Esophagus muscularis mucosa (tissue), 4 donors: ENCODE measurements at regions not wholly inside any gene's neighbourhood (a gene's known extent, or its start where the extent isn't known, plus 50 kb on each side); places are given as distances from the start of the nearest gene placed in this dataset.

Experiments used
- DNase-seq: peaks from one replicate; pipeline ENCODE4 v3.0.0-alpha.2; 2017; ENCODE audit errors: extremely low spot score
- H3K27ac ChIP-seq, 4 donors: fragments of 200-600 bp; sonication (generic); replicated peaks in 1 of 4; 1 replicate in 3 of 4; 2 replicates in 1 of 4; pipeline ENCODE4 v1.5.1; 2016 to 2019; ENCODE audit warnings: mild to moderate bottlenecking in 1 of 4
- H3K27me3 ChIP-seq, 4 donors: fragments of 200-600 bp; sonication (generic); one replicate each; pipeline versions ENCODE4 v1.5.1 to v1.6.0; 2016 to 2019
- H3K36me3 ChIP-seq, 4 donors: fragments of 200-600 bp; sonication (generic); one replicate each; pipeline ENCODE4 v1.5.1; 2016 to 2019
- H3K4me1 ChIP-seq, 4 donors: fragments of 200-600 bp; sonication (generic); one replicate each; pipeline ENCODE4 v1.5.1; 2016 to 2019
- H3K4me3 ChIP-seq, 4 donors: fragments of 200-600 bp; sonication (generic); 1 replicate in 2 of 4; 2 replicates in 2 of 4; pipeline ENCODE4 v1.5.1; 2016 to 2019; ENCODE audit warnings: mild to moderate bottlenecking in 4 of 4, moderate library complexity in 1 of 4
- H3K9me3 ChIP-seq, 4 donors: fragments of 200-600 bp; sonication (generic); 1 replicate in 3 of 4; 2 replicates in 1 of 4; pipeline ENCODE4 v1.5.1; 2016 to 2019
- EP300 ChIP-seq: sonication (generic); formaldehyde crosslinking; IDR thresholded peaks from one replicate; pipeline ENCODE4 v1.6.1; 2017; ENCODE audit warnings: antibody characterized with exemption
- POLR2A ChIP-seq: fragments of 450-650 bp; IDR thresholded peaks from one replicate; pipeline ENCODE4 v1.6.1; 2017; ENCODE audit warnings: antibody characterized with exemption, moderate library complexity, mild to moderate bottlenecking, low read depth
- POLR2AphosphoS5 ChIP-seq, 2 donors: sonication (generic); formaldehyde crosslinking; IDR thresholded peaks; one replicate each; pipeline ENCODE4 v1.6.1; 2017; ENCODE audit warnings: antibody characterized with exemption in 2 of 2
- WGBS: methylation state at CpG from one replicate; pipeline ENCODE4 v1.1.5; 2018; 5-methylcytosine and 5-hydroxymethylcytosine counted together
- intact Hi-C: fragments of 100-400 bp; cut with DNase I; formaldehyde crosslinking; loops from one replicate; pipeline ENCODE4 v1.15.1; 2023
- TF ChIP-seq, protein P1 (sequence below), 3 experiments: fragments of 200-600 bp in 2 of 3; fragments of 450-650 bp in 1 of 3; sonication (generic) in 2 of 3; IDR thresholded peaks; one replicate each; pipeline ENCODE4 v1.5.1; 2017 to 2019; ENCODE audit warnings: antibody characterized with exemption in 3 of 3, mild to moderate bottlenecking in 2 of 3, moderate library complexity in 1 of 3

DNA sequence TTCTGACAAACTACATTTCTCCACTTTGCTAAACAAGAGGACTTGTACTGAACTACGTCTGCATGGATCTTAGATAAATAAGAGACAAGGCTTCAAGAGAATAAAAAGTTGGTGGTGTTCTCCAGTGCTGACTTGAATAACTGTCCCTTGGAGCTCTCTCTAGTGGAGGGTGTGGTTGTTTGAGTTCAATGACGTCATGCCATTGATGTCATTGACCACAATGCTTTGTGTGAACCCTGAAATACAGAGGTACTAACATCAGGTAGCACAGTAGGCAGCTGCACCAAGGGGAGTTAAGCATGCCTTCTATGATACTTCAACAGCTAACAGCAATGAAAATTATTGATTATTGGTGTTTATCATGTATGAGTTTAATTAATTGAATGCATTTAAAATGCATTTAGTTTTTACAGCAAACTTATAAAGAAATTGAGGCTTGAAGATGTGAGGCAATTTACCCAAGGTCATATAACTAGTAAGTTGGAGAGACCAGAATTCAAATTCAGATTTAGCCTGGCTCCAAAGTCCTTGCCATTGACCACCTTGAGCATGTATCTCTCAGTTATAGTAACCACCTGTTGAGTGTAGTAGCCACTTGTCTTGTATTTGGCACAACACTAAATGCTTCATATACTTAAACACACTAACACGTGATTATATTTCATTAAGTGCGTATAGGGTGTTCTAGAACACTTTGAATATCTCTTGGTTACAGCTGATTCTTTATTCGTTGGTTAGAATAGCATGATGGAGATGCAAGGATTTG, 126.0 kb upstream of the ANKRD28 start:
- Histone ChIP-seq H3K9me3 (no peaks in the 10 kb centered on the region), H3K27ac (no peak overlapping the region), H3K36me3 (no peaks in the 10 kb centered on the region), H3K4me3 (no peak overlapping the region), H3K4me1 (no peaks in the 10 kb centered on the region), H3K27me3 (no peaks in the 10 kb centered on the region)
- 91% methylated on average over 5 of the region's 5 CpGs for WGBS
- DNase-seq = peak; percentile 24
- TF ChIP-seq POLR2AphosphoS5 (IDR thresholded peaks at IDR 0.05) (no peak), POLR2A (no peak), EP300 (no peak)
- TF ChIP-seq, protein P1, sequence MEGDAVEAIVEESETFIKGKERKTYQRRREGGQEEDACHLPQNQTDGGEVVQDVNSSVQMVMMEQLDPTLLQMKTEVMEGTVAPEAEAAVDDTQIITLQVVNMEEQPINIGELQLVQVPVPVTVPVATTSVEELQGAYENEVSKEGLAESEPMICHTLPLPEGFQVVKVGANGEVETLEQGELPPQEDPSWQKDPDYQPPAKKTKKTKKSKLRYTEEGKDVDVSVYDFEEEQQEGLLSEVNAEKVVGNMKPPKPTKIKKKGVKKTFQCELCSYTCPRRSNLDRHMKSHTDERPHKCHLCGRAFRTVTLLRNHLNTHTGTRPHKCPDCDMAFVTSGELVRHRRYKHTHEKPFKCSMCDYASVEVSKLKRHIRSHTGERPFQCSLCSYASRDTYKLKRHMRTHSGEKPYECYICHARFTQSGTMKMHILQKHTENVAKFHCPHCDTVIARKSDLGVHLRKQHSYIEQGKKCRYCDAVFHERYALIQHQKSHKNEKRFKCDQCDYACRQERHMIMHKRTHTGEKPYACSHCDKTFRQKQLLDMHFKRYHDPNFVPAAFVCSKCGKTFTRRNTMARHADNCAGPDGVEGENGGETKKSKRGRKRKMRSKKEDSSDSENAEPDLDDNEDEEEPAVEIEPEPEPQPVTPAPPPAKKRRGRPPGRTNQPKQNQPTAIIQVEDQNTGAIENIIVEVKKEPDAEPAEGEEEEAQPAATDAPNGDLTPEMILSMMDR (IDR thresholded peaks at IDR 0.05) = no peak
- intact Hi-C loops = no loop called here

DNA sequence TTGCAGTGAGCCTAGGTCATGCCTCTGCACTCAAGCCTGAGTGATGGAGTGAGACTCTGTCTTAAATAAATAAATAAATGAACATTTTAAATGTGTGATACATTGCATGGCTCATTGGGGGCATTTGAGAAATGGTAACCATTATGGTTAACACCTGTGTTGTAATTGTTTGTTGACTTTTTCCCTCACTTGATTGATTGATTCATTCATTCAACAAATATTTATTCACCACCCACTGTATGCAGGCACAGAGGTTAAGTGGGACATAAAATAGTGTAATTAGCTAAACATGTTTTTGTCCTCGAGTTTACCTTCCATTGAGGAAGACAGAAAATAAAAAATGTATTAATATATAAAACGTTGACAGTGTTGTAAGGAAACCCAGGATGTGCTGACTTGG, 127.1 kb upstream of the ANKRD28 start:
- no peaks in the 10 kb centered on the region for H3K27me3 ChIP-seq
- 47% methylated on average over 2 of the region's 2 CpGs for WGBS
- TF ChIP-seq EP300 (no peak), POLR2AphosphoS5 (IDR thresholded peaks at IDR 0.05) (no peak), POLR2A (no peak)
- TF ChIP-seq, protein P1 (IDR thresholded peaks at IDR 0.05) = no peak
- no peak overlapping the region for H3K27ac ChIP-seq
- DNase-seq = no peak
- H3K9me3 ChIP-seq = no peaks in the 10 kb centered on the region
- H3K36me3 ChIP-seq = no peaks in the 10 kb centered on the region
- no peaks in the 10 kb centered on the region for H3K4me1 ChIP-seq
- intact Hi-C loops = no loop called here
- no peak overlapping the region for H3K4me3 ChIP-seq

DNA sequence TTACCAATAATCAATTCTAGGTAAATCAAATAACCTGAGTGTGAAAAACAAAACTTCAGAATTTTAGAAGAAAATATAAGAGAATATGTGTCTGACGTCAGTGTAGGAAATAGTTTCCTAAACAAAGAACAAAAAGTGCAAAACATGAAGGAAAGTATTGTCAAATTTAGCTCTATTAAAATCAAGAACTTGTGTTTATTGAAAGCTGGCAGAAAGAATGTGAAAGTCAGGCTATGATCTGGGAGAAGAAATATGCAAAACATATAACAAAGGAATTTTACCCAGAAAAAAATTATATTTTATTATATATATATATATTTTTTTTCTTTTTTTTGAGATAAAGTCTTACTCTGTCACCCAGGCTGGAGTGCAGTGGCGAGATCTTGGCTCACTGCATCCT, 129.1 kb upstream of the ANKRD28 start:
- H3K4me3 ChIP-seq = no peak overlapping the region
- intact Hi-C loops = no loop called here
- no peaks in the 10 kb centered on the region for H3K9me3 ChIP-seq
- no peak for DNase-seq
- no peak for TF ChIP-seq POLR2A
- TF ChIP-seq, protein P1 (IDR thresholded peaks at IDR 0.05) = no peak
- TF ChIP-seq POLR2AphosphoS5 (IDR thresholded peaks at IDR 0.05) = no peak
- no peak for TF ChIP-seq EP300
- H3K36me3 ChIP-seq = no peaks in the 10 kb centered on the region
- no peaks in the 10 kb centered on the region for H3K27me3 ChIP-seq
- WGBS = 70% methylated on average over 2 of the region's 2 CpGs
- H3K27ac ChIP-seq = no peak overlapping the region
- peaks cover 0 to under 1% (median 0%) of the 10 kb centered on the region in 4 donors for H3K4me1 ChIP-seq

DNA sequence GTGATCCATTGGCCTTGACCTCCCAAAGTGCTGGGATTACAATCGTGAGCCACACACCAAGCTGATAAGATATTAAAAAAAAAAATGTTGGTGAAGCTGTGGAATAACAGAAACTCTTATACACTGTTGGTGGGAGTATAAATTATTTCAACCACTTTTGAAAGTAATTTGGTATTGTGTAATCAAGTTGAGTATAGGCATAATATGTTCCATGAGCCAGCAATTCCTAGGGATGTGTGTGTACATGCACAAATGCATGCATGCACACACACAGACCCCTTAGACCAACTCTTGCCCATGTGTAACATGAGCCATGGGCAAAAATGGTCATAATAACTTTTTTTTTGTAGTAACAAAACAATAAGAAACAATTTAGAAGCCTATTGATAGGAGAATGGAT, 130.2 kb upstream of the ANKRD28 start:
- 75% methylated on average over 1 of the region's 1 CpG for WGBS
- no peak for TF ChIP-seq POLR2AphosphoS5 (IDR thresholded peaks at IDR 0.05)
- no peak for TF ChIP-seq EP300
- TF ChIP-seq POLR2A = no peak
- TF ChIP-seq, protein P1 (IDR thresholded peaks at IDR 0.05) = no peak
- intact Hi-C loops = no loop called here

More for the DNA sequence above, 130.2 kb upstream of the ANKRD28 start:
- no peaks in the 10 kb centered on the region for H3K9me3 ChIP-seq
- H3K4me1 ChIP-seq = peaks cover 0 to 10% (median 8%) of the 10 kb centered on the region in 4 donors
- no peak overlapping the region for H3K27ac ChIP-seq
- H3K27me3 ChIP-seq = no peaks in the 10 kb centered on the region
- no peaks in the 10 kb centered on the region for H3K36me3 ChIP-seq
- no peak overlapping the region for H3K4me3 ChIP-seq
- DNase-seq = no peak
